HUES6 (cell line): ENCODE measurements at regions not wholly inside any gene's neighbourhood (a gene's known extent, or its start where the extent isn't known, plus 50 kb on each side); places are given as distances from the start of the nearest gene placed in this dataset.

Experiments used
- H3K27ac ChIP-seq: 2 replicates; pipeline ENCODE4 v1.7.0; 2013; ENCODE audit warnings: low read depth, mild to moderate bottlenecking, low read length, inconsistent platforms
- H3K27me3 ChIP-seq: 2 replicates; pipeline ENCODE4 v1.6.1; 2013; ENCODE audit warnings: low read length; ENCODE audit not compliant: control insufficient read depth, insufficient read depth
- H3K36me3 ChIP-seq: 2 replicates; pipeline ENCODE4 v1.6.1; 2013; ENCODE audit warnings: low read length; ENCODE audit not compliant: control insufficient read depth, insufficient read depth
- H3K4me1 ChIP-seq: 2 replicates; pipeline ENCODE4 v1.6.1; 2013; ENCODE audit warnings: low read length; ENCODE audit not compliant: control insufficient read depth, insufficient read depth
- H3K4me3 ChIP-seq: 2 replicates; pipeline ENCODE4 v1.5.1; 2013; ENCODE audit warnings: low read depth, low read length
- H3K9ac ChIP-seq: one replicate; pipeline ENCODE4 v1.6.1; 2013; ENCODE audit warnings: mild to moderate bottlenecking, low read length
- H3K9me3 ChIP-seq: 2 replicates; pipeline ENCODE4 v1.6.1; 2013; ENCODE audit warnings: low read depth, low read length; ENCODE audit not compliant: control insufficient read depth, insufficient read depth

DNA sequence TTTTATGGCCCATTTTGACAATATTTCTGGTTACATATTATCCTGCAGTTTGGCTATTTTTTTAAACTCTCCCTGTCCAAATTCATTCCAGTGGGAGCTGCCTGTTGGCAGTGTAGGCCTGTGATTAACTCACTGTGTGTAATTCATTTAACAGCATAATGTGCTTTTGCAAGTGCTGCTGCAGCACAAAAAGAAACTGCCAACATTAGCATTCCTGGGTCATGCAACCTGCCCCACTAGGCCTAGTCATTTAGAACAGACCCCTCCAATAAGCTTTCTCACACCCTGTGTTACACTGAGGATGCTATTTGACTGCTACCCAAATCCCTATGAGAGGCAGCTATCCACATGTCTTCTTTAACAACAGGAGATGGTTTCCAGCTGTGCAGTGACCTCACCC, 251.2 kb upstream of the UBE2E2 start:
- H3K36me3 ChIP-seq: no peaks in the 10 kb centered on the region
- H3K4me3 ChIP-seq: no peak overlapping the region
- no peaks in the 10 kb centered on the region for H3K4me1 ChIP-seq
- peaks cover 7% of the 10 kb centered on the region; the same call in 1 of the 2 replicates for H3K9me3 ChIP-seq
- no peak overlapping the region for H3K27ac ChIP-seq
- H3K9ac ChIP-seq: no peak overlapping the region
- H3K27me3 ChIP-seq: no peaks in the 10 kb centered on the region

DNA sequence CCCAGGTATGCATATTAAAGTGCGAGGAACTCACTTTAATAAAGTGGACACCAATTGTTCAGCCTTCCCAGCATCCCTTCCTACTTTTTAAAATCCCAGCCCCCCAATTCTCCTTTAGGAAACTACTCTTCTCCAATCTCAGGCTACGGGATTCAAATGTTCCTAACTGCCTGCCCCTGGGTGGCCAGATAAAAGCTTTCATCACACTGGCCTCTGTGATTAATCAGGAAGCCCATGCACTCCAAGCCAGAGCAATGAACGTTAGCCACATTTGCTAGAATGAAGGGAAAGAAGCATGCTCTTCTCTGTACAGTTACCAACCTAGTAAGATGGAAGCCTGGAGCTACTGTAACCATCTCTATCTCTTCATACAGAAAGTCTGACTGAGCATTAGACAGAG, 250.3 kb upstream of the UBE2E2 start:
- Histone ChIP-seq H3K9me3 (peaks cover 7% of the 10 kb centered on the region; the same call in 1 of the 2 replicates), H3K4me1 (no peaks in the 10 kb centered on the region), H3K4me3 (no peak overlapping the region), H3K27me3 (no peaks in the 10 kb centered on the region), H3K9ac (no peak overlapping the region), H3K27ac (no peak overlapping the region), H3K36me3 (no peaks in the 10 kb centered on the region)

GRCh38 chr3:22959593-22959992, 243.5 kb upstream of the UBE2E2 start:
- no peaks in the 10 kb centered on the region for H3K9me3 ChIP-seq
- no peaks in the 10 kb centered on the region for H3K27me3 ChIP-seq
- H3K27ac ChIP-seq: no peak overlapping the region
- no peak overlapping the region for H3K9ac ChIP-seq
- no peaks in the 10 kb centered on the region for H3K36me3 ChIP-seq
- H3K4me3 ChIP-seq: no peak overlapping the region
- H3K4me1 ChIP-seq: no peaks in the 10 kb centered on the region; the same call in 1 of the 2 replicates

- H3K4me3 ChIP-seq: no peak overlapping the region
- no peaks in the 10 kb centered on the region; the same call in 1 of the 2 replicates for H3K4me1 ChIP-seq
- no peaks in the 10 kb centered on the region for H3K9me3 ChIP-seq
- no peak overlapping the region for H3K9ac ChIP-seq
- H3K27ac ChIP-seq: no peak overlapping the region
- H3K36me3 ChIP-seq: no peaks in the 10 kb centered on the region
- H3K27me3 ChIP-seq: no peaks in the 10 kb centered on the region
These were observed 242.8 kb upstream of the UBE2E2 start for GRCh38 chr3:22960105-22960984.

- H3K4me1 ChIP-seq: no peaks in the 10 kb centered on the region; the same call in 1 of the 2 replicates
- H3K36me3 ChIP-seq: no peaks in the 10 kb centered on the region
- H3K27me3 ChIP-seq: no peaks in the 10 kb centered on the region
- H3K9me3 ChIP-seq: no peaks in the 10 kb centered on the region
- H3K27ac ChIP-seq: no peak overlapping the region
- no peak overlapping the region for H3K4me3 ChIP-seq
- no peak overlapping the region for H3K9ac ChIP-seq
These were observed 240.9 kb upstream of the UBE2E2 start for GRCh38 chr3:22962244-22962643.

- Histone ChIP-seq H3K27me3 (no peaks in the 10 kb centered on the region), H3K36me3 (no peaks in the 10 kb centered on the region), H3K27ac (no peak overlapping the region), H3K4me3 (no peak overlapping the region), H3K4me1 (no peaks in the 10 kb centered on the region; the same call in 1 of the 2 replicates), H3K9ac (no peak overlapping the region), H3K9me3 (no peaks in the 10 kb centered on the region)
These were observed 236.8 kb upstream of the UBE2E2 start for GRCh38 chr3:22966349-22966748.

DNA sequence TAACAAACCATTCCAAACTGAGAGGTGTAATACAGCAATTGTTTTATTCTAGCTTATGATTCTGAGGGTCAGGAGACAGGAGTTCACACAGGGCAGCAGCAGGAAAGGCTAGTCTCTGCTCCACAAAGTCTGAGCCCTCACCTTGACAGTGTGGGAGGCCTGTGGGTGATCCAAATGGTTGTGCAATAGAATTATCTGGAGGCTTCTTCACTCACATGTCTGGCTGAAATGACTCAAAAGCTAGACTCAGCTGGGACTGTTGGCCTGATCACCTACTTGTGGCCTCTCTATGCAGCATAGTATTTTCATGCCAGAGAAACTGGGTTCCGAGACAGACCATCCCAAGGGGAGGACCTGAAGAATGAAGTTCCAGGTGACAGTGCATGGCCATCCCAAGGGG, 233.9 kb upstream of the UBE2E2 start:
- no peaks in the 10 kb centered on the region for H3K27me3 ChIP-seq
- H3K9me3 ChIP-seq: no peaks in the 10 kb centered on the region
- H3K36me3 ChIP-seq: no peaks in the 10 kb centered on the region
- no peak overlapping the region for H3K27ac ChIP-seq
- H3K4me1 ChIP-seq: no peaks in the 10 kb centered on the region
- H3K9ac ChIP-seq: no peak overlapping the region
- no peak overlapping the region for H3K4me3 ChIP-seq

- Histone ChIP-seq H3K4me1 (no peaks in the 10 kb centered on the region), H3K4me3 (no peak overlapping the region), H3K27me3 (no peaks in the 10 kb centered on the region), H3K36me3 (no peaks in the 10 kb centered on the region), H3K9me3 (no peaks in the 10 kb centered on the region), H3K9ac (no peak overlapping the region), H3K27ac (no peak overlapping the region)
These were observed 231.6 kb upstream of the UBE2E2 start for GRCh38 chr3:22971497-22971896.

DNA sequence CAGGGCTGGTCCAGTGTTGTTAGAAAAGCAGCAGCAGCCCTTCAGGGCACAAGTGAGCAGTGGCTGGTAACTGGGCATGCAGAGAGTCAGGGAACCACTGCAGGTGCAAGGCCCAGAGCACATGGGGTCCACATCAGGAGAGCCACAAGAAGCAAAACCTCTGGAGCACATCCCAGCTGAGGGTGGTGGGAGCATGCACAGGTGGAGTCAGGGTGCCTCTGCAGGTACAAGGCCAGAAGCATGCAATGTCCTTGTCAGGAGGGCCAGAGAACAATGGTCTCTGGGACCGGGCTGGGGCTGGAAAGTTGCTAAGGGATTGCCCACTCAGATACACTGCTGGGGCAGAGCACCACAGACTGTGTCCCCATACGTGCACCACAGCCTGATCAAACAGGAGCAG, 226.1 kb upstream of the UBE2E2 start:
- Histone ChIP-seq H3K36me3 (no peaks in the 10 kb centered on the region), H3K27me3 (no peaks in the 10 kb centered on the region), H3K4me3 (no peak overlapping the region), H3K9me3 (no peaks in the 10 kb centered on the region), H3K4me1 (no peaks in the 10 kb centered on the region), H3K27ac (no peak overlapping the region), H3K9ac (no peak overlapping the region)

DNA sequence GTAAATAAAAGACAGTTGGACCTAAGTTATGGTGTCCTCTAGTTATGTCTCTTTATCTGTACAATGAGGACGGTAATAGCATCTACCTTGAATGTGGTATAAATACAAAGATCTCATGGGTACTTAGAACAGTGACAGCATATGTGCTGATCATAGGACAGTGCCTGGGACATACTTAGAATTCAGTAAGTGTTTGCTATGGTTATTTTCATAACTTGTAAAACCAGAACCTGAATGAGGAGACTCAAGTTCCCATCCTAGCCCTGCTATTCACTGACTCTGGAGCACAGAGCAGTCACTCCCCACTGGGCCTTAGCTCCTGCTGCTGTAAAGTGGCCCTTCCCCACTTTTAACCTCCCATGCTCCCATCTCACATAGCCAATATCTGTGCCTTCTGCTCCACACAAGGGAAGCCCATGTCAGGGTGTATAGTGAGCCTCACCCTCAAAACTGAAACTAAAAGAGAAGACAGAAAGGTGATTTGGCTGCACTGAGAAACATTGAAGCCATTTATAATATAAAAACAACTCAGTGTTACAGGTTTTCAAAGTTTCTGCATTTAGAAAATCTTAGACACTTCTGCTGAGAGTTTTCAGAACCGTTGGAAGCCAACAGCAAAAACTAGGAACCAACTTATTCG, 225.4 kb upstream of the UBE2E2 start:
- Histone ChIP-seq H3K36me3 (no peaks in the 10 kb centered on the region), H3K9me3 (no peaks in the 10 kb centered on the region), H3K27ac (no peak overlapping the region), H3K4me3 (no peak overlapping the region), H3K9ac (no peak overlapping the region), H3K4me1 (no peaks in the 10 kb centered on the region), H3K27me3 (no peaks in the 10 kb centered on the region)

DNA sequence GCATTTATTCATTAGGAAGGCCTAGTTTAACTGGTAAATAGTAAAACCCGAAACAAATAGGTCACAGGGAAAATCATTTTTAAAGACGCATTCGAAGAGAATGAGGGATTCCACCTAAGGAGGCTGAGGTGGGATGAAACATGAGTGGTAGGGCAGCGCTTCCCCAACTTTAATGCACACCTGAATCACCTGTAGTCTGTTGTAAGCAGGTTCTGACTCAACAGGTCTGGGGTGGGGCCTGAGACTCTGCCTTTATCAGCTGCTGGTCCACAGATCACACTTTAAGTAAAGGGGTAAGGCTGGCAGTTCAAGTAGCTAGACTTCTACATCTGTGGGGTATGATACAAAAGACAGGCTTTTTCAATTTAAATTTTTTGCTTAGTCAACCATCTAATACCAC, 223.5 kb upstream of the UBE2E2 start:
- Histone ChIP-seq H3K27ac (no peak overlapping the region), H3K4me1 (no peaks in the 10 kb centered on the region), H3K27me3 (no peaks in the 10 kb centered on the region), H3K4me3 (no peak overlapping the region), H3K9me3 (no peaks in the 10 kb centered on the region), H3K9ac (no peak overlapping the region), H3K36me3 (no peaks in the 10 kb centered on the region)
